ENCODE measurements at regions not wholly inside any gene's neighbourhood (a gene's known extent, or its start where the extent isn't known, plus 50 kb on each side); places are given as distances from the start of the nearest gene placed in this dataset.
A peak's percentile ranks its signal among the peaks of the same experiment; 100 is the strongest.

DNA sequence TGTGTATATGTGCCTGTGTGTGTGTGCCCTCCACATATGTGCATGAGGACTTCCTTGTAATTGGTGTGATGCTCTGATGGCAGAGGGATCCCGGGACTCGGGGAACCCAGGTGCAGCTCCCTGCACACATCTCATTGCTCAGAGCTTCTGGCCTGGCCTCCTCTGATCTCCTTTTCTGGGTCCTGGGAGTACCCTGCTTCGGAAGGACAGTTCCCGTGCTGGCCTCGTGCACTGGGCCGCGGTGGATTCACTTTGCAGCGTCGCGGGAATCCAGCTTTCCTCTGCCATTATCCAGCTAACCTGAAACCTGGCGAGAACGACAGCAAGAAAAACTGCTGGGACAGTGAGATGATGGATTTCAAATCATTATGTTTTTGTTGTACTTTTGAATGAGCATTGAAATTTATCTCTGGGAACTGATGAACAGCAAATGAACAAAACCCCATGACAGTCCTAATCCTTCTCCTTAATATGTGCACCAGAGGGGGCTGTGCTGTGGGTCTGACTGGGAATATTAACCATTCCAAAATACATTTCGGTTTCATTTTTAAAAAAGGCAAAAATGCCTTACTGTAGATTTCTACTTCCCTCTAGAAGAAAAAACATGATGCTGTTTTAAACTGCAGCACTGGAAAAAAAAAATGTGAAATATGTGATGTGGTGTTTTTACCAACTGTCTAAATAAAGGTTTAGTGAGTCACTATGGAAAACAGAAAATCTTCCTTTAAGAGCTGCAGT, 78.2 kb downstream of the PTGR3 start:
- no peak for DNase-seq

DNA sequence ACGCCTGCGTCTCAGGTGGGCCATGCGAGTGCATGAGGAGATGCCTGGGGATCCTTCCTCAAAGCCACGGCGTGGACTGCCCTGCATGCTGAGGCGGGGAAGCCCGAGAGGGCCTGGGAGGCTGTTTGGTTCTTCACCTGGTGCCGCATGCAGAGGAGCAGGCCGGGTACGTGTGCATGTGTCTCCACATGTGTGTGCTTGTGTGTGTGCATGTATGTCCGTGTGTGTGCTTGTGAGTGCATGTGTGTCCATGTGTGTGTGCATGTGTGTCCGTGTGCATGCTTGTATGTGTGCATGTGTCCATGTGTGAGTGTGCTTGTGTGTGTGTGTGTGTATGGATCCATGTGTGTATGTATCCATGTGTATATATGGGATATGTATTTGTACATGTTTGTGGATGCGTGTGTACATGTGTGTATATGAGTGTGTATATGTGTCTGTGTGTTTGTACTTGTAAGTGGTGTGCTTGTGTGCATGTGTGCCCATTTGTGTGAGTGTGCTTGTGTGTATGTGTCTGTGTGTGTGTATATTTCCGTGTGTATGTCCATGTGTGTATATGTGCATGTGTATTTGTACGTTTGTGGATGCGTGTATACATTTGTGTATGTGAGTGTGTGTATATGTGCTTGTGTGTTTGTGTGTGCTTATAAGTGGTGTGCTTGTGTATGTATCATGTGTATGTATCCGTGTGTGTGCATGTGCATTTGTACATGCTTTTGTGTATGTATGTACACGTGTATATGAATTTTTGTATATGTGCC, 79.0 kb downstream of the PTGR3 start:
- no peak for DNase-seq

DNA sequence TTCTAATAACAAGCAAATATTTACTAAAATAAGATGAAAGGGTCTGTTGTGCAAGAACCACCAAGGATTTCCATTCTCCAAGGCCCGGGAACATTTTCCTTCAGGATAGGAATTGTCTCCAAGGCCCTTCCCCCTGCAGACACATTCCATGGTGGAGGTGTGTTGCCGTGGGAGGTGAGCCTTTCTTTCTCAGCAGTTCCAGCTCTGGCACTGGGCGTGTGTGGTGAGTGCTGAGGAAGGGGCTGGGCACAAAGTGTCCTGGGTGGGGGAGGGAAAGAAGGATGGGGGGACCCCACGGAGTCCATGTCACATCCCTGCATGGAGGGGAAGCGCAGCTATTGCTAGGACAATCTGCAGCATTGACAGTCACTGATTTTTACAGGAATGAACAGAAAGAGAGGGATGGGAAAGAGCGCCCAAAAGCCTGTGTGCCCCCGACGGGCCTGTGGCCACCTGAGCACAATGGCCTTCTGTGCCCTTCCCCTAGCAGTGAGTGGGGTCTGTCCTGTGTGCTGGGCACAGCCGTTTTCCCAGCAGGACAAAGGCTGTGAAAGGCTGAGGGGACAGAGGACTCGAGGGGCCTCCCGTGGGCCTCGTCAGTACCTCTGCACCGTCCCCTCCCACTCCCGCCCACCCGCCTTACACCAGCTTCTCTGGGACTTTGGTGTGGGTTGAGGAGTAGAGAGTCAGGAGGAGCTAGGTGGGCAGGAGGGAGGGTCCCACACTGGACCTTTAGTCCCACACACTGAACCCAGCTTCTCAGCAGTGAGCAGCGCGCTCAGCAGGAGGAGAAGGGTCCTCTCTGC, 79.8 kb downstream of the PTGR3 start:
- DNase-seq, result no peak

DNA sequence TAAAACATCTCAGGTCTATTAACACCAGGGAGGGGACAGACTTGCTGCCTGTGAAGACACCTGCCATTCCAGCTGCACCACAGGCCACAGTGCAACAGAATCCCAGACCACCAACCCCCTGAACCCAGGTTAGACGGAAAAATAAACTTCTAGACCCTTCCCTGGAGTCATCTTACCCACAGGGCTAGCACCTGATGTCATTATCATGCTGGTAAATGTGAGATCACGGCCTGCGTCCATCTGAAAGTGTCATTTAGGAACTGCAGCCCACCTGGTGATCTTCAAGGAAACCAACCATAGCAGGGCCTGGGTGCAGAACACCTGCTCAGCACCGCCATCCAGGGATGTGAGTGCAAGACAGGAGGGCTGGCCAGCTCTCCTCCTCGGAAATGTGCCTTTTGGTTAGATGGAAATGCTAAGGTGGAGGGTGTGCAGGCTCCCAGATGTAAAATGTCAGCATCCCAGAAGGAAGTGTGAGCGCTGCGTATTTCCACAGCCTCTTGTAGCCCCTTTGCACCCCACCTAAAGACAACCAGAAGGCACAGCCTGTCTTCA, 80.8 kb downstream of the PTGR3 start:
- no peak for DNase-seq

DNA sequence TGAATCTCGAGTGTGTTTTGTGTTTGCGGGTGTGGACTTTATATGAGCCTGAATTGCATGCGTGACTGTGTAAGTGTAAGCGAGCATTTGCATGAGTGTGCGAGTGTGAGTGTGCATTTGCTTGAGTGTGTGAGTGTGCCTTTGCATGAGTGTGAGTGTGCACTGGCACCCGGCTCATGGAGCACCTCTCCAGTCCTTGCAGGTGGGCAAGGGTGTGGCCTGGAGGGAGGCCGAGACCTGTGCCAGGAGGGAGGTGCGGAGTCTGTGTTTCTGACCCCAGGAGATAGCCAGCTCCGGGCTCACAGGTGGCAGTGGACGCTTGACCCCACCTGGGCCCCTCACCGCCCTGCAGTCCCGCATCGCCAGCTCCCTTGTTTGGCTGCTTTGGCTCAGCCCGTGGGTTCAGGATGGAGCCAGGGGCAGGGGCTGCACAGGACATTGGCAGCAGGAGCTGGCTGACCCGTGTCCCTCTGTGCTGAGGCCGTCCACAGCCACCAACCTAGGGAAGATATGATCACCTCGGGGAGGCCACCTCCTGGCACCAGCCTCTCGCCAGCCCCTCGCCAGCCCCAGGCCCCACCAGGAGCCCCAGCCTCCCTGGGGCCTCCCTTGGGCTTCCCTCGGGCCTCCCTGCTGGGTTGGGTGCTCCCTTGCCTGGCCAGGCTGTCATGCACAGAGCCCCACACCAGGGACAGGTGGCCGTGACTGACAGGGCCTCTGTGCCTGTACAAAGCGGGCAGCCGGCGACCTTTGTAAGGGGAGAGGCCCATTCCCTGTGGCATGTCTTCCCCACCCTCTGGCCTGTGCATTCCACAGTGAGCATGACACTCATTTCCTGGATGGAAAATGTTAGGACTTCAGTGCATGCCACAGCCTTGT, 81.6 kb downstream of the PTGR3 start:
- DNase-seq, result no peak

DNA sequence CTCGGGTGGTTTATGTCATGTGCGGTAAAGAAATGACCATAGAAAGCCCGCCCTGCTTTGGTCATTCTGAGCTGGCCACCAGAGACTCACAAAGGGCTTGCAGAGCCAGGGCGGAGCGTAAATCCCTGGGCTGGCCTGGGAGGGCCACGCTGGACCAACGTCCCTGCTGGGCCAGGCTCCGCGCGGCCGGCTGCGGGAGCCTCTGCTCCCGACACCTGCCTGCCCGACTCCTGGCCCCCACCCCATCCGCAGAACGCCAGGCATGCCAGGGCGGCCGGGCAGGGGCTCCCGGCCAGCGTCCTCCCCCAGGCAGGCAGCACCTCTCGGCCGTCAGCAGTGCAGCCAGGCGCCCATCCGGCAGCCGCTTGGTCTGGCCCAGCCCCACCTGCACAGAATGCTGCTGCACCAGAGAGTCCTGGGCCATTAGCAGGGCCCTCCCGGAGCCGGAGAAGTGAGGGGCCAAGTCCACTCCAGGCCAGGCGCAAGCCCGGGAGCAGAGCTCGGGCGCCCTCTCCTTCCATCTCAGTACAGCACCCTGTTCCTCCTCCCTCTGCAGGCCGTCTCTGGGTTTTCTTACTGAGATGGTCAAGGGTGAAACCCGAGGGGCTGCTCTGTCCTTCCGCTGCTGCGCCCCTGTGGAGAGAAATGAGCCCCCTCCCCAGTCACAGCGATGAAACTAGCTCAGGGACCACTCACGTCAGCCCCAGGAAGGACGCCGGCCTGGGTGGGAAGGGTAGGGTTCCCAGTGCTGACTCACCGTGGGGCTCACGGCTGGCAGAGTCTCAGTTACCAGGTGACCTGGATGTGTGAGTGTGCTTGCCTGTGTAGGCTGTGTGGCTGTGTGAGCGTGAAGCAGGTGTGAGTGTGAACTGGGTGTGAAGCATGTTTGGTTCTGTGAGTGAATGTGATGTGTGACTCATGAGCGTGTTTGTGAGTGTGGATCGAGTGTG, 83.3 kb downstream of the PTGR3 start:
- DNase-seq, result peak; percentile 46

DNA sequence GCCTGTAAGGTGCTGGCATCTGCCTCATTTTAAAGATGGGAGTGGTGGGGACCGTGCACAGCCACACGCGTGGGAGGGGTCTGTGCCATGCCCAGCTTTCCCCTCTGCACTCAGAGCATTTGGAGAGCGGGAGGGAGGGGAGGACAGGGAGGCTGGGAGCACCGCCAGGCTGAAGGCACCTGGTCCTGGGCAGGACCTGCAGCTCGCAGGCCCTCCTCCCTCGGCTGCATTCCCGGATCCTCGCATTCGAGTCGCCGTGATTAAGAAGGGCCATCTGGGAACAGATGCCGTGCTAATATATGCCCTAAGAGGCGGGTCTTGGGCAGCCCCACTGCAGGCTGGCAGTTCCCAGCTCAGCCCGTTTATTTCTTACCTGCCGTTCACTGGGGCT, 84.0 kb downstream of the PTGR3 start:
- no peak for DNase-seq

DNA sequence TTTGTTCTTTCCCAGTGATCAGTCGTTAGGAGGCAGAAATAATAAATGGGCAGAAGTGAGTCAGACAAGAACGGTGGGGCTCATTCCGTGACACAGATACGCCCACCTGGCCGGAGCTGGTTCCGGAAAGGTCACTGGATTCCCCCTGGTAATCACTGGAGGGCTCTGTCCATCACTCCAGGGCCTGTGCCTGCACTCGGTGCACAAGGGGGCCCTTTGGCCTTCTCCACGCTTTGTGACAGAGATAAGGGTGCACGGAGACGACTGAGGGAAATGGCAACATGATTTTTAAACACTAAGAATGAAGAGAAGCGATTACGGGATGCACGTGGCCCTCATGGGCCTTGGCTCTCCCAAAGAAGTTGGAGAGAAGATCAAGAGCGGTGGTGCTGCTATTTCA, 84.4 kb downstream of the PTGR3 start:
- DNase-seq, result no peak

DNA sequence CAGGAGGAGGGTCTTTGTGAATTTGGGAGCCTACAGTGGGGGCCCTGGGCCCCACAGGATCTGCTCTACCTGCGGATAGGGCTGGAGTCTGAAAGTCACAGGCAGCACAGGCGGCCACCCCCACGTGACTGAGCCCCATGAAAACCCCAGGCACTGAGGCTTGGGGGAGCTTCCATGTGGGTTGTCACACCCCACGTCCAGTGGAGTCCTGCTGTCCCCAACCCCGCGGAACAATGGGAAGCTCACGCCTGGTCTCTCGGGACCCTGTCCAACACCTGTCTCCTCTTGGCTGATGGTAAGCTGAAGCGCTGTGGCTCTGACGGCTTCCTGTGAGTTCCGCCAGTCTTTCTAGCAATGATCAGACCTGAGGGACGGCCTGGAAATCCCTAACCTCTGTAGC, 85.8 kb downstream of the PTGR3 start:
- no peak for DNase-seq

DNA sequence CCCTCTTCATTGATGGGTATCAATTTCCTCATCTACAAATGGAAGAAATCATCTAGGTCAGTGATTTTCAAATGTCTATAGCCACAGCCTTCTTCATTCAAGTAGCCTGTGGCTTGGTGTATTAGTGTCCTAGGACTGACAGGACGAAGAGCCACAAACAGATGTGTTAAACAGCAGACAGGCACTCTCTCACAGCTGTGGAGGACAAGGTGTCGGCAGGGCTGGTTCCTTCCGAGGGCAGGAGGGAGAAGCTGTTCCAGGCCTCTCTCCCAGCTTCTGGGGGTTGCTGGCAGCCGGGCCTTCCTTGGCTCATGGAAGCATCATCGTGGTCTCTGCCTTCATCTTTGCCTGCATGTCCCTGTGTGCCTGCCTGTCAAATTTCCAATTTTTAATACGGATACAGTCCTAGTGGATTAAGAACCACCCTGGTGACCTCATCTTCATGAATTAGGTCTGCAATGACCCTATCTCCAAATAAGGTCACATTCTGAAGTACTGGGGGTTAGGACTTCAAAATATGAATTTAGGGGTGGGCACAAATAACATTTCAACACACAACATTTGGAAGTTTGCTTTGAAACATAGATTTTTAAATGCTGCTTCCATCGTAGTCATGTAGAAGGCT, 86.5 kb downstream of the PTGR3 start:
- DNase-seq, result no peak

DNA sequence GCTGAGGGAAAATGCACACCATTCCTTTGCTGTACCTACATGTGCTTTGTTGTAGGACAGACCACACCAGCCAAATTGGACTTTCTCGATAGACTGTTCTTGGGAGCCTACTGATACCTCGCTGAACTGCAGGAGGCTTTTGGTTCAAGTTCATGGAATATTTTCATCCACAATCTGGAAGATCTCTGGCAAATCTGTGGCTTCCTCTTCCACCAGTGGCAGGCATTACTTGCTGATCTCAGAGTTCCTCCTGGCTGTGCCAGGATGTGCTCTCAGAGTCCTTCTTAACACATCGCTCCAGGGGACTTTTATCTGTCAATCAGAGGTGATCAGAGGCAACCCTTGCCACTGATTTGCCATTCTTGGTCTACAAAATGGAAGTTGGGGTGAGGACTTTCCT, 87.7 kb downstream of the PTGR3 start:
- no peak for DNase-seq

DNA sequence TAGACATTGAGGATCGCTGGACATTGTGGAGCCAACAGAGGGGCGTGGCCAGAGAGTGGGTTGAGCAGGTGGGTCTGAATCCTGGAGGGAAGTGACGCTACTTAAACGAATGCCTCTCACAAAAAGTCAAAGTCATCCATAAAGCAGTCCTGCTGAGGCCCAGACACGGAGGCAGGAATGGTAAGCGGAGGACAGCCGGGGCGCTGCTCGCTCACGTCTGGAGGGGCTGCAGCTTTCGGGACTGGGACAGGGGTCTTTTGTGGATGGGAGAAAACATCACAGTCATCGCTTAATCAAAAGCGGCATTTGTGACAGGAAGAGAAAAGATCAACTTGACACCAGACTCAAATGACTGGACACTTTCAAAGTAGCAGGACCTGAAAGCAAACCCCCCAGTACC, 88.4 kb downstream of the PTGR3 start:
- DNase-seq, result no peak

DNA sequence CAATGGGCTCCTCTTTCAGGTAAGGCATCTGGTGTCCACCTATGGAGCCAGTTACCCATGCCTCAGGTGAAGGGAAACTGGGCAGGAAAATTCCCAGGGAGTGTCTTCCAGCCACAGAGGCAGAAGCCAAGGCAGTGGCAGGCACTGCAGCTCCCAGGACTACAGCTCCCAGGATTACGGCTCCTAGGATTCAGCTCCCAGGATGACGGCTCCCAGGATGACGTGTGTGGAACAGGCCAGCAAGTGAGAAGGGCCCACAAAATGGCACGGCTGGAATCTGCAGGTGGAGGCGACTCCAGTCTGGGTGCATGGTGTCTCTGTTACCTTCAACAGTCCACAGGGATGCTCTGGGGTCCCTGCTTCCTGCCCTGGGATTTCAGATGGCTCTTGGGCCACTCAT, 92.1 kb downstream of the PTGR3 start:
- no peak for DNase-seq

DNA sequence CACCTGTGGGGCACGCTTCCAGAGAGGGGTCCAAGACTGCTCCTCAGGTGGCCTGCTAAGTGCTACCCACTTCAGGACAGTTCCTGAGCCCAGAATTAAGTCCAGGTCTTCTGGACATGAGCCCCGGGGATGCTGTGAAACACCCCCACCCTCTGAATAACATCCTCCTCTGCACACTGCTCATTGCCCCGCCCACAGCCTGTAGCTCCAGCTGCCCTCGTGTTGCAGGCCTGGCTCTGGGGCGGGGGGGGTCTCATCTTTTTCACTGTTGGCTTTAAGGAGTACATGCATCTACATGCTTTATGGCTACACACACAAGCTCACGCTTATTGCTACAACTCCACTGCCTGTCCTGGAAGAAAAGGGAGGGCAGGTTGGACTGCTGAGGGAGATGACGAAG, 92.8 kb downstream of the PTGR3 start:
- no peak for DNase-seq

DNA sequence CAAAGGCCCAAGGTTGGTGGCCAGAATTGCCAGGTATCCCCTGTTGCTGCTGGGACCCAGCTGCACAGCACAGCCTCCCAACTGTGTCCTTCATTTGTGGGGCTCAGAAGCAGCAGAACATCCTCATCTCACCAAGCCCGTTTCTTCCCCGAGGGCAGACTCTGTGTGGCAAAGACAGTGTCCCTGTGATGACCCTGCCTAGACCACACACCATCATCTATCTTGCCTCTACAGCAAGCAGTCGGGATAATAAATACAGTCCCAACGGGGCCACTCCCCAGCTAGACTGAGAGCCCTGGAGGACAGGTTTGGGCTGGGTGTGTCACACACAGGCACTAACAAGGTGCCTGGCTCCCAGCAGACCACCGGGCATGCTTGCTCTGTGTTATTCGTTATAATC, 93.4 kb downstream of the PTGR3 start:
- no peak for DNase-seq

Measured in right kidney (tissue), 1 donor.